Endothelial cell (in vitro differentiated cells): ENCODE measurements at regions not wholly inside any gene's neighbourhood (a gene's known extent, or its start where the extent isn't known, plus 50 kb on each side); places are given as distances from the start of the nearest gene placed in this dataset.

Experiments used
- DNase-seq: peaks from one replicate; pipeline ENCODE4 v3.0.0; 2021; ENCODE audit warnings: low spot score
- H3K27ac Mint-ChIP-seq: one replicate; pipeline ENCODE4 v1.8.0; 2021; ENCODE audit warnings: mixed read lengths, inconsistent platforms; ENCODE audit not compliant: unreplicated experiment
- H3K27me3 Mint-ChIP-seq: one replicate; pipeline ENCODE4 v1.8.0; 2021; ENCODE audit warnings: mild to moderate bottlenecking, moderate library complexity, mixed read lengths, inconsistent platforms; ENCODE audit not compliant: unreplicated experiment
- H3K36me3 Mint-ChIP-seq: one replicate; pipeline ENCODE4 v1.8.0; 2021; ENCODE audit warnings: mild to moderate bottlenecking, low read depth, mixed read lengths, inconsistent platforms; ENCODE audit not compliant: unreplicated experiment
- H3K4me1 Mint-ChIP-seq: one replicate; pipeline ENCODE4 v1.8.0; 2021; ENCODE audit warnings: mild to moderate bottlenecking, mixed read lengths, inconsistent platforms; ENCODE audit not compliant: unreplicated experiment
- H3K4me3 Mint-ChIP-seq: one replicate; pipeline ENCODE4 v1.8.0; 2021; ENCODE audit warnings: mild to moderate bottlenecking, mixed read lengths, inconsistent platforms; ENCODE audit not compliant: unreplicated experiment
- H3K9me3 Mint-ChIP-seq: one replicate; pipeline ENCODE4 v1.8.0; 2021; ENCODE audit warnings: mixed read lengths, inconsistent platforms; ENCODE audit not compliant: unreplicated experiment
- CTCF ChIP-seq: fragments of 200-600 bp; sonication (generic); IDR thresholded peaks from one replicate; pipeline ENCODE4 v1.5.0; 2021; ENCODE audit warnings: antibody characterized with exemption; ENCODE audit not compliant: unreplicated experiment

- Mint-ChIP-seq H3K27ac (no peak overlapping the region), H3K4me1 (no peaks in the 10 kb centered on the region), H3K36me3 (no peaks in the 10 kb centered on the region), H3K4me3 (no peak overlapping the region), H3K27me3 (no peaks in the 10 kb centered on the region), H3K9me3 (no peaks in the 10 kb centered on the region)
- TF ChIP-seq CTCF: no peak
- no peak for DNase-seq
Observed at GRCh38 chr5:117943541-117943940, 1044.8 kb downstream of the DTWD2 start.

GRCh38 chr5:117942861-117943519 is 1045.4 kb downstream of the DTWD2 start:
- no peak overlapping the region for H3K27ac Mint-ChIP-seq
- no peaks in the 10 kb centered on the region for H3K27me3 Mint-ChIP-seq
- no peak for DNase-seq
- H3K9me3 Mint-ChIP-seq: no peaks in the 10 kb centered on the region
- no peaks in the 10 kb centered on the region for H3K4me1 Mint-ChIP-seq
- no peaks in the 10 kb centered on the region for H3K36me3 Mint-ChIP-seq
- no peak overlapping the region for H3K4me3 Mint-ChIP-seq
- no peak for TF ChIP-seq CTCF

- Mint-ChIP-seq H3K36me3 (no peaks in the 10 kb centered on the region), H3K27me3 (no peaks in the 10 kb centered on the region), H3K4me1 (no peaks in the 10 kb centered on the region), H3K27ac (no peak overlapping the region), H3K4me3 (no peak overlapping the region), H3K9me3 (no peaks in the 10 kb centered on the region)
- DNase-seq: no peak
- no peak for TF ChIP-seq CTCF
Observed at GRCh38 chr5:117893211-117893610, 1095.1 kb downstream of the DTWD2 start.

GRCh38 chr5:117892360-117892759 is 1096.0 kb downstream of the DTWD2 start:
- Mint-ChIP-seq H3K27me3 (no peaks in the 10 kb centered on the region), H3K36me3 (no peaks in the 10 kb centered on the region), H3K9me3 (no peaks in the 10 kb centered on the region), H3K27ac (no peak overlapping the region), H3K4me3 (no peak overlapping the region), H3K4me1 (no peaks in the 10 kb centered on the region)
- no peak for TF ChIP-seq CTCF
- DNase-seq: no peak

- H3K27ac Mint-ChIP-seq: no peak overlapping the region
- H3K9me3 Mint-ChIP-seq: no peaks in the 10 kb centered on the region
- H3K27me3 Mint-ChIP-seq: no peaks in the 10 kb centered on the region
- no peak overlapping the region for H3K4me3 Mint-ChIP-seq
- no peaks in the 10 kb centered on the region for H3K4me1 Mint-ChIP-seq
- H3K36me3 Mint-ChIP-seq: no peaks in the 10 kb centered on the region
- no peak for TF ChIP-seq CTCF
- no peak for DNase-seq
Observed at GRCh38 chr5:117889596-117889995, 1098.8 kb downstream of the DTWD2 start.
